ENCODE measurements at regions not wholly inside any gene's neighbourhood (a gene's known extent, or its start where the extent isn't known, plus 50 kb on each side); places are given as distances from the start of the nearest gene placed in this dataset.

DNA sequence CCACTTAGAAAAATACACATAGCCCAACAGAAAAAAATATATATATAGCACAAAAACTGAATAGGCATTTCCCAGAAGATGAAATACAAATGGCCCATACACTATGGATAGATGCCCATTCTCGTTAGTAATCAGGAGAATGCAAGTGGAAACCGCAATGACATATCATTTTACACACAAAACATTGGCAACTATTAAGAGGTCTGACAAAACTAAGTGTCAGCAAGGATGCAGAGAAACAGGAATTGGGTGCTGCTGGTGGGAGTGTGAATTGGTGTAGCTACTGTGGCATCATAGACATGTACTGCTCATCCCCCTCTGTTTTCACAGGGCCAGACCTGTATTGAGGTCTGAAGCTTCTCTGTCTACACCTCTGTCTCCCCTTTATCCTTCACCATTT is 320.0 kb downstream of the IDS start:
- DNase-seq = no peak
- POLR2A ChIA-PET = no interaction called here
- TF ChIP-seq, protein P1, sequence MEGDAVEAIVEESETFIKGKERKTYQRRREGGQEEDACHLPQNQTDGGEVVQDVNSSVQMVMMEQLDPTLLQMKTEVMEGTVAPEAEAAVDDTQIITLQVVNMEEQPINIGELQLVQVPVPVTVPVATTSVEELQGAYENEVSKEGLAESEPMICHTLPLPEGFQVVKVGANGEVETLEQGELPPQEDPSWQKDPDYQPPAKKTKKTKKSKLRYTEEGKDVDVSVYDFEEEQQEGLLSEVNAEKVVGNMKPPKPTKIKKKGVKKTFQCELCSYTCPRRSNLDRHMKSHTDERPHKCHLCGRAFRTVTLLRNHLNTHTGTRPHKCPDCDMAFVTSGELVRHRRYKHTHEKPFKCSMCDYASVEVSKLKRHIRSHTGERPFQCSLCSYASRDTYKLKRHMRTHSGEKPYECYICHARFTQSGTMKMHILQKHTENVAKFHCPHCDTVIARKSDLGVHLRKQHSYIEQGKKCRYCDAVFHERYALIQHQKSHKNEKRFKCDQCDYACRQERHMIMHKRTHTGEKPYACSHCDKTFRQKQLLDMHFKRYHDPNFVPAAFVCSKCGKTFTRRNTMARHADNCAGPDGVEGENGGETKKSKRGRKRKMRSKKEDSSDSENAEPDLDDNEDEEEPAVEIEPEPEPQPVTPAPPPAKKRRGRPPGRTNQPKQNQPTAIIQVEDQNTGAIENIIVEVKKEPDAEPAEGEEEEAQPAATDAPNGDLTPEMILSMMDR (IDR thresholded peaks at IDR 0.05; ENCODE audit: insufficient read depth in 1 of 2, low read depth in 1 of 2, low read length in 1 of 2, severe bottlenecking in 1 of 2, unreplicated experiment in 1 of 2) = no peak
- no peaks in the 10 kb centered on the region for H3K36me3 Mint-ChIP-seq (ENCODE audit: insufficient read depth, unreplicated experiment)
- CTCF ChIA-PET = no interaction called here
- H3K4me3 ChIP-seq (ENCODE audit: low read depth, low read length) = no peak overlapping the region
- intact Hi-C loops (cut with micrococcal nuclease; ENCODE audit: unreplicated experiment) = no loop called here
- H3K4me3 Mint-ChIP-seq (ENCODE audit: unreplicated experiment) = no peak overlapping the region
- no peaks in the 10 kb centered on the region for H3K36me3 ChIP-seq (ENCODE audit: control insufficient read depth, insufficient read depth, low read length)
- H3K4me1 ChIP-seq = no peaks in the 10 kb centered on the region
- H3K4me1 Mint-ChIP-seq (ENCODE audit: low read depth, unreplicated experiment) = no peaks in the 10 kb centered on the region
- peaks cover 2% of the 10 kb centered on the region for H3K27me3 Mint-ChIP-seq (ENCODE audit: insufficient read depth, unreplicated experiment)
- H3K27ac Mint-ChIP-seq (ENCODE audit: unreplicated experiment) = no peak overlapping the region
- H3K27me3 ChIP-seq (replicated peaks; ENCODE audit: control insufficient read depth, insufficient read depth, low read length) = no peaks in the 10 kb centered on the region
- no TSS peak for BruUV-seq (replicated peaks)
- H3K9me3 Mint-ChIP-seq (ENCODE audit: unreplicated experiment) = no peaks in the 10 kb centered on the region
- no peaks in the 10 kb centered on the region for H3K9me3 ChIP-seq

DNA sequence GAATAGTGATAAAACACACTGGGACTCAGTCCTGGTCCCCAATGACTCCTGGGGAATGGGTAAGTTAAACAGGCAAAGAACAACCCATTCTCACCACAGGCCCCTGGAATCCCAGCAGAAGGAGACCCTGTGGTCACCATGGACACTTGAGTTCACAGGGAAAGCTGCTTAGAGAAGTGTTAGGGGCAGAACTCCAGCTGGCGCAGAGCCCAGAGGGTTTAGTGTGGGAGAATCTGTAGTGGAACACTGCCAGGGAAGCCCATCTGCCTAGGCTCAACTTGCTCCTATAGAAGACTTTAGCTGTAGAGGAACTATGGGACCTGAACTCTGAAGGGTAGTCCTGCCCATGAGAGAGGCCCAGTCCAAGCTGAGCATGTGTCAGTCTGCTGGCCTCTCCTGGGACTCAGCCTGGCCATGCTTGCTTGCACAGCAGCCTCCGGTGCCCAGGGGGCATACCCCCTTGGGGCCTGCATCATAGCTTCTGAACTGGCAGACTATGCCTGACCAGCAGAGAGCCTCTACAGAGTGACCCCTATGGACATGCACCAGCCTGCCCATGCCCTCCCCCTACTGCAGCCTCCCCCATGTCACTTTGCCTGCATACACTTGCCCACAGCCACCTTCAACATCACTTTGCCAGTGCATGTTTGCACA is 343.5 kb downstream of the IDS start:
- TF ChIP-seq, protein P1 (IDR thresholded peaks at IDR 0.05; ENCODE audit: insufficient read depth in 1 of 2, low read depth in 1 of 2, low read length in 1 of 2, severe bottlenecking in 1 of 2, unreplicated experiment in 1 of 2) = no peak
- H3K9me3 ChIP-seq = no peaks in the 10 kb centered on the region
- no peaks in the 10 kb centered on the region for H3K4me1 Mint-ChIP-seq (ENCODE audit: low read depth, unreplicated experiment)
- H3K9me3 Mint-ChIP-seq (ENCODE audit: unreplicated experiment) = no peaks in the 10 kb centered on the region
- DNase-seq = no peak
- no peaks in the 10 kb centered on the region for H3K27me3 ChIP-seq (replicated peaks; ENCODE audit: control insufficient read depth, insufficient read depth, low read length)
- intact Hi-C loops (cut with micrococcal nuclease; ENCODE audit: unreplicated experiment) = no loop called here
- no peaks in the 10 kb centered on the region for H3K4me1 ChIP-seq
- no peaks in the 10 kb centered on the region for H3K36me3 ChIP-seq (ENCODE audit: control insufficient read depth, insufficient read depth, low read length)
- ChIA-PET CTCF (no interaction called here), POLR2A (no interaction called here)
- H3K4me3 ChIP-seq (ENCODE audit: low read depth, low read length) = no peak overlapping the region
- H3K36me3 Mint-ChIP-seq (ENCODE audit: insufficient read depth, unreplicated experiment) = no peaks in the 10 kb centered on the region
- H3K27ac Mint-ChIP-seq (ENCODE audit: unreplicated experiment) = no peak overlapping the region
- no peak overlapping the region for H3K4me3 Mint-ChIP-seq (ENCODE audit: unreplicated experiment)
- H3K27me3 Mint-ChIP-seq (ENCODE audit: insufficient read depth, unreplicated experiment) = no peaks in the 10 kb centered on the region
- no TSS peak for BruUV-seq (replicated peaks)

DNA sequence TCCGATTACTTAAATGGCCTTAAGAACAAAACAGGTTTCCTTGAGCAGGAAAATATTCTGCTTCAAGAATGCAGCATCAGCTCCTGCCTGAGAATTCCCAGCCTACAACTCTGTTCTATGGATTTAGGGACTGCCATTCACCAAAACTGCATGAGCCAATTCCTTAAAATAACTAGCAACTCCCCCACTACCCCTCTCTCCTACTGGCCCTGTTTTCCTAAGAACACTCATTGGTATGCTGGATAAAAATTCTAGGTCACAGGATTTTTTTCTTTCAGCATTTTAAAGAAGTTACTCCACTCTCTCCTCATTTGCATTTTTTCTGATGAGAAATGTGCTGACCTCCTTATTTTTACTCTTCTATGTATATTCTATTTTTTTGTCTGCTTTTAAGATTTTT is 347.1 kb downstream of the IDS start:
- Mint-ChIP-seq H3K9me3 (ENCODE audit: unreplicated experiment) (no peaks in the 10 kb centered on the region), H3K4me3 (ENCODE audit: unreplicated experiment) (no peak overlapping the region), H3K27me3 (ENCODE audit: insufficient read depth, unreplicated experiment) (no peaks in the 10 kb centered on the region), H3K27ac (ENCODE audit: unreplicated experiment) (no peak overlapping the region), H3K4me1 (ENCODE audit: low read depth, unreplicated experiment) (no peaks in the 10 kb centered on the region), H3K36me3 (ENCODE audit: insufficient read depth, unreplicated experiment) (no peaks in the 10 kb centered on the region)
- Histone ChIP-seq H3K9me3 (no peaks in the 10 kb centered on the region), H3K4me1 (no peaks in the 10 kb centered on the region), H3K27me3 (replicated peaks; ENCODE audit: control insufficient read depth, insufficient read depth, low read length) (no peaks in the 10 kb centered on the region), H3K36me3 (ENCODE audit: control insufficient read depth, insufficient read depth, low read length) (no peaks in the 10 kb centered on the region), H3K4me3 (ENCODE audit: low read depth, low read length) (no peak overlapping the region)
- no TSS peak for BruUV-seq (replicated peaks)
- ChIA-PET POLR2A (no interaction called here), CTCF (no interaction called here)
- intact Hi-C loops (cut with micrococcal nuclease; ENCODE audit: unreplicated experiment) = no loop called here
- no peak for DNase-seq
- TF ChIP-seq, protein P1 (IDR thresholded peaks at IDR 0.05; ENCODE audit: insufficient read depth in 1 of 2, low read depth in 1 of 2, low read length in 1 of 2, severe bottlenecking in 1 of 2, unreplicated experiment in 1 of 2) = no peak
